Naive thymus-derived CD4-positive, alpha-beta T cell (primary cell): ENCODE measurements at regions not wholly inside any gene's neighbourhood (a gene's known extent, or its start where the extent isn't known, plus 50 kb on each side); places are given as distances from the start of the nearest gene placed in this dataset.

Experiments
- ATAC-seq: fragments of 150-1000 bp; cut with Tn5 transposase; 2 replicates; pipeline ENCODE4 v1.10.0; 2021; ENCODE audit warnings: mild to moderate bottlenecking, moderate library complexity
- CTCF ChIA-PET: fragments of 350-600 bp; sonication (Branson Sonifier 250); formaldehyde crosslinking; loops from one replicate; lab custom pipeline; 2021; ENCODE audit warnings: antibody characterized with exemption; lab: Charles Lee
- POLR2A ChIA-PET: fragments of 350-600 bp; sonication (Branson Sonifier 250); formaldehyde crosslinking; loops from one replicate; lab custom pipeline; 2021; ENCODE audit warnings: antibody characterized with exemption, inconsistent platforms; lab: Charles Lee
- DNase-seq, 9 donors: peaks; one replicate each; pipeline versions ENCODE4 v3.0.0 to v3.0.0-alpha.2; 2020 to 2022; ENCODE audit warnings: mixed read lengths in 1 of 9
- H3K27ac ChIP-seq: one replicate; pipeline ENCODE4 v1.7.0; 2013; ENCODE audit warnings: mild to moderate bottlenecking, low read depth, low read length, moderate library complexity
- H3K27me3 ChIP-seq, 2 donors: one replicate each; pipeline ENCODE4 v1.7.0; 2013; ENCODE audit warnings: low read length in 2 of 2, mild to moderate bottlenecking in 2 of 2, moderate library complexity in 2 of 2; ENCODE audit not compliant: control insufficient read depth in 2 of 2, insufficient read depth in 2 of 2
- H3K36me3 ChIP-seq, 3 experiments: 1 replicate in 2 of 3; 2 replicates in 1 of 3; pipeline ENCODE4 v1.7.0; 2013; ENCODE audit warnings: low read length in 3 of 3, mild to moderate bottlenecking in 3 of 3, moderate library complexity in 1 of 3; ENCODE audit not compliant: insufficient read depth in 3 of 3, control insufficient read depth in 2 of 3
- H3K4me1 ChIP-seq, 2 donors: one replicate each; pipeline ENCODE4 v1.7.0; 2013; ENCODE audit warnings: low read length in 2 of 2, mild to moderate bottlenecking in 2 of 2, moderate library complexity in 1 of 2; ENCODE audit not compliant: control insufficient read depth in 2 of 2, insufficient read depth in 2 of 2
- H3K4me3 ChIP-seq: 2 replicates; pipeline ENCODE4 v1.7.0; 2013; ENCODE audit warnings: mild to moderate bottlenecking, low read length
- H3K9me3 ChIP-seq, 3 experiments: 1 replicate in 2 of 3; 2 replicates in 1 of 3; pipeline ENCODE4 v1.7.0; 2013; ENCODE audit warnings: low read length in 3 of 3; ENCODE audit not compliant: control insufficient read depth in 2 of 3
- H3K27ac Mint-ChIP-seq, 9 donors: one replicate each; pipeline ENCODE4 v1.8.0; 2020 to 2022; ENCODE audit warnings: mixed read lengths in 9 of 9, mild to moderate bottlenecking in 8 of 9, moderate library complexity in 5 of 9, inconsistent platforms in 2 of 9
- H3K27me3 Mint-ChIP-seq, 5 donors: one replicate each; pipeline ENCODE4 v1.8.0; 2021 to 2022; ENCODE audit warnings: mixed read lengths in 5 of 5, mild to moderate bottlenecking in 1 of 5
- H3K36me3 Mint-ChIP-seq, 5 donors: one replicate each; pipeline ENCODE4 v1.8.0; 2020 to 2022; ENCODE audit warnings: mixed read lengths in 5 of 5, mild to moderate bottlenecking in 3 of 5, inconsistent platforms in 1 of 5
- H3K4me1 Mint-ChIP-seq, 7 donors: one replicate each; pipeline ENCODE4 v1.8.0; 2020 to 2022; ENCODE audit warnings: mixed read lengths in 7 of 7, mild to moderate bottlenecking in 3 of 7, inconsistent platforms in 1 of 7
- H3K4me3 Mint-ChIP-seq, 10 donors: one replicate each; pipeline ENCODE4 v1.8.0; 2020 to 2022; ENCODE audit warnings: mild to moderate bottlenecking in 10 of 10, mixed read lengths in 10 of 10, moderate library complexity in 6 of 10, inconsistent platforms in 2 of 10
- H3K9me3 Mint-ChIP-seq, 11 donors: one replicate each; pipeline ENCODE4 v1.8.0; 2020 to 2022; ENCODE audit warnings: mixed read lengths in 11 of 11, mild to moderate bottlenecking in 4 of 11, inconsistent platforms in 1 of 11, moderate library complexity in 1 of 11
- intact Hi-C, 2 donors: fragments of 100-400 bp; cut with micrococcal nuclease; formaldehyde crosslinking; loops; one replicate each; pipeline ENCODE4 v1.15.1; 2023

GRCh38 chr14:95808371-95808770 is 68.3 kb upstream of the TUNAR start:
- intact Hi-C loops: no loop called here
- no peaks in the 10 kb centered on the region for H3K27me3 ChIP-seq
- no peak overlapping the region for H3K4me3 ChIP-seq
- H3K4me1 ChIP-seq: no peaks in the 10 kb centered on the region
- CTCF ChIA-PET: no interaction called here
- no peak for DNase-seq
- Mint-ChIP-seq H3K36me3 (peaks cover 0 to 9% (median 0%) of the 10 kb centered on the region in 5 donors), H3K27ac (no peak overlapping the region), H3K27me3 (peaks cover 5 to 58% (median 29%) of the 10 kb centered on the region in 5 donors), H3K4me1 (no peaks in the 10 kb centered on the region), H3K9me3 (peaks cover 8 to 46% (median 19%) of the 10 kb centered on the region in 11 donors), H3K4me3 (no peak overlapping the region)
- peaks cover 0 to 22% (median 0%) of the 10 kb centered on the region in 3 experiments for H3K9me3 ChIP-seq
- H3K27ac ChIP-seq: no peak overlapping the region
- H3K36me3 ChIP-seq: no peaks in the 10 kb centered on the region
- ATAC-seq: no peak
- POLR2A ChIA-PET: no interaction called here

GRCh38 chr14:95796788-95797187 is 79.8 kb upstream of the TUNAR start:
- ChIA-PET POLR2A (no interaction called here), CTCF (no interaction called here)
- H3K9me3 Mint-ChIP-seq: peaks cover 0 to 7% (median 4%) of the 10 kb centered on the region in 11 donors
- Histone ChIP-seq H3K27ac (no peak overlapping the region), H3K27me3 (no peaks in the 10 kb centered on the region), H3K4me3 (no peak overlapping the region), H3K36me3 (no peaks in the 10 kb centered on the region), H3K9me3 (no peaks in the 10 kb centered on the region), H3K4me1 (no peaks in the 10 kb centered on the region)
- ATAC-seq (no peak), DNase-seq (no peak)
- H3K27me3 Mint-ChIP-seq: peaks cover 0 to 50% (median 36%) of the 10 kb centered on the region in 5 donors
- H3K4me1 Mint-ChIP-seq: no peaks in the 10 kb centered on the region
- H3K4me3 Mint-ChIP-seq: no peak overlapping the region
- H3K36me3 Mint-ChIP-seq: no peaks in the 10 kb centered on the region
- H3K27ac Mint-ChIP-seq: no peak overlapping the region
- intact Hi-C loops: no loop called here

- H3K9me3 ChIP-seq: no peaks in the 10 kb centered on the region
- H3K27me3 Mint-ChIP-seq: peaks cover 0 to 53% (median 44%) of the 10 kb centered on the region in 5 donors
- no peak overlapping the region for H3K27ac ChIP-seq
- CTCF ChIA-PET: no interaction called here
- H3K4me1 ChIP-seq: no peaks in the 10 kb centered on the region
- peaks cover 0 to 3% (median 0%) of the 10 kb centered on the region in 5 donors for H3K36me3 Mint-ChIP-seq
- H3K4me1 Mint-ChIP-seq: peaks cover 0 to 1% (median 0%) of the 10 kb centered on the region in 7 donors
- no peak overlapping the region for H3K4me3 Mint-ChIP-seq
- H3K4me3 ChIP-seq: no peak overlapping the region
- no peak for DNase-seq
- H3K9me3 Mint-ChIP-seq: peaks cover 0 to 6% (median 3%) of the 10 kb centered on the region in 11 donors
- no peak overlapping the region for H3K27ac Mint-ChIP-seq
- H3K27me3 ChIP-seq: no peaks in the 10 kb centered on the region
- no peak for ATAC-seq
- H3K36me3 ChIP-seq: no peaks in the 10 kb centered on the region
- intact Hi-C loops: no loop called here
- POLR2A ChIA-PET: no interaction called here
These were observed 74.0 kb upstream of the TCL1A start for GRCh38 chr14:95787941-95788340.

GRCh38 chr14:95786566-95786965 is 72.6 kb upstream of the TCL1A start:
- ChIA-PET POLR2A (no interaction called here), CTCF (no interaction called here)
- intact Hi-C loops: no loop called here

GRCh38 chr14:95784137-95784536 is 70.2 kb upstream of the TCL1A start:
- H3K4me1 Mint-ChIP-seq: peaks cover 0 to 1% (median 0%) of the 10 kb centered on the region in 7 donors
- ChIA-PET CTCF (no interaction called here), POLR2A (no interaction called here)
- no peaks in the 10 kb centered on the region for H3K9me3 ChIP-seq
- intact Hi-C loops: loop anchor here in 1 of 2 donors (5.0 kb wide), 1 partner anchor 153 kb away; no protein-coding TSS in a partner anchor
- peaks cover 0 to 3% (median 0%) of the 10 kb centered on the region in 5 donors for H3K36me3 Mint-ChIP-seq
- H3K4me3 ChIP-seq: no peak overlapping the region
- ATAC-seq (no peak), DNase-seq (peak in 1 of 9 donors; percentile 3)
- no peak overlapping the region for H3K27ac Mint-ChIP-seq
- no peaks in the 10 kb centered on the region for H3K36me3 ChIP-seq
- H3K4me1 ChIP-seq: no peaks in the 10 kb centered on the region
- H3K27ac ChIP-seq: no peak overlapping the region
- H3K27me3 ChIP-seq: no peaks in the 10 kb centered on the region
- H3K4me3 Mint-ChIP-seq: no peak overlapping the region
- peaks cover 0 to 5% (median 0%) of the 10 kb centered on the region in 11 donors for H3K9me3 Mint-ChIP-seq
- H3K27me3 Mint-ChIP-seq: peaks cover 0 to 30% (median 20%) of the 10 kb centered on the region in 5 donors

More at GRCh38 chr14:95786566-95786965, 72.6 kb upstream of the TCL1A start:
- Histone ChIP-seq H3K27ac (no peak overlapping the region), H3K4me1 (no peaks in the 10 kb centered on the region), H3K27me3 (no peaks in the 10 kb centered on the region), H3K4me3 (no peak overlapping the region), H3K9me3 (no peaks in the 10 kb centered on the region), H3K36me3 (no peaks in the 10 kb centered on the region)
- Mint-ChIP-seq H3K27ac (no peak overlapping the region), H3K4me3 (no peak overlapping the region), H3K4me1 (peaks cover 0 to 1% (median 0%) of the 10 kb centered on the region in 7 donors), H3K27me3 (peaks cover 0 to 41% (median 37%) of the 10 kb centered on the region in 5 donors), H3K36me3 (peaks cover 0 to 3% (median 0%) of the 10 kb centered on the region in 5 donors), H3K9me3 (peaks cover 0 to 6% (median 3%) of the 10 kb centered on the region in 11 donors)
- ATAC-seq (no peak), DNase-seq (no peak)

GRCh38 chr14:95776798-95777534 is 63.0 kb upstream of the TCL1A start:
- Mint-ChIP-seq H3K4me1 (no peaks in the 10 kb centered on the region), H3K36me3 (no peaks in the 10 kb centered on the region), H3K27ac (no peak overlapping the region), H3K9me3 (no peaks in the 10 kb centered on the region), H3K27me3 (peaks cover 3 to 10% (median 6%) of the 10 kb centered on the region in 5 donors), H3K4me3 (no peak overlapping the region)
- CTCF ChIA-PET: no interaction called here
- no peaks in the 10 kb centered on the region for H3K4me1 ChIP-seq
- no peaks in the 10 kb centered on the region for H3K27me3 ChIP-seq
- no peaks in the 10 kb centered on the region for H3K36me3 ChIP-seq
- H3K9me3 ChIP-seq: no peaks in the 10 kb centered on the region
- POLR2A ChIA-PET: no interaction called here
- intact Hi-C loops: no loop called here
- H3K27ac ChIP-seq: no peak overlapping the region
- ATAC-seq: no peak
- DNase-seq: no peak
- H3K4me3 ChIP-seq: no peak overlapping the region
